Natural killer cell (primary cell): ENCODE measurements at regions not wholly inside any gene's neighbourhood (a gene's known extent, or its start where the extent isn't known, plus 50 kb on each side); places are given as distances from the start of the nearest gene placed in this dataset.
"Not testable (repeated sequence)": the region's sequence is repeated elsewhere in the genome, so short reads cannot be mapped to it uniquely, and the experiment has no call there.

ENCODE experiments used
- ATAC-seq, 3 donors: fragments of 150-1000 bp in 2 of 3; fragments of 200-7000 bp in 1 of 3; cut with Tn5 transposase; 1 replicate in 1 of 3; 2 replicates in 2 of 3; pipeline ENCODE4 v1.10.0; 2021; ENCODE audit warnings: mild to moderate bottlenecking in 2 of 3, moderate library complexity in 2 of 3
- DNase-seq, 2 donors: peaks; one replicate each; pipeline versions ENCODE4 v3.0.0 to v3.0.0-alpha.2; 2013 to 2021; ENCODE audit warnings: mixed read lengths in 1 of 2
- H3K27ac ChIP-seq: one replicate; pipeline ENCODE4 v1.5.1; 2013; ENCODE audit warnings: mild to moderate bottlenecking, low read length
- H3K27me3 ChIP-seq: one replicate; pipeline ENCODE4 v1.6.1; 2013; ENCODE audit warnings: low read length; ENCODE audit not compliant: control insufficient read depth, insufficient read depth
- H3K36me3 ChIP-seq: one replicate; pipeline ENCODE4 v1.6.1; 2013; ENCODE audit warnings: low read length; ENCODE audit not compliant: control insufficient read depth, insufficient read depth
- H3K4me1 ChIP-seq: one replicate; pipeline ENCODE4 v1.6.1; 2013; ENCODE audit warnings: low read length; ENCODE audit not compliant: control insufficient read depth, insufficient read depth
- H3K4me3 ChIP-seq: one replicate; pipeline ENCODE4 v1.5.1; 2013; ENCODE audit warnings: low read length
- H3K9me3 ChIP-seq: one replicate; pipeline ENCODE4 v1.6.1; 2013; ENCODE audit warnings: low read length; ENCODE audit not compliant: control insufficient read depth, insufficient read depth
- H3K27ac Mint-ChIP-seq, 2 donors: one replicate each; pipeline ENCODE4 v1.8.0; 2022; ENCODE audit warnings: mild to moderate bottlenecking in 2 of 2, mixed read lengths in 2 of 2, moderate library complexity in 1 of 2
- H3K27me3 Mint-ChIP-seq, 2 donors: one replicate each; pipeline ENCODE4 v1.8.0; 2022; ENCODE audit warnings: low read depth in 2 of 2, mixed read lengths in 2 of 2
- H3K36me3 Mint-ChIP-seq: one replicate; pipeline ENCODE4 v1.8.0; 2022; ENCODE audit warnings: mixed read lengths
- H3K4me1 Mint-ChIP-seq, 2 donors: one replicate each; pipeline ENCODE4 v1.8.0; 2022; ENCODE audit warnings: mixed read lengths in 2 of 2
- H3K4me3 Mint-ChIP-seq: one replicate; pipeline ENCODE4 v1.8.0; 2022; ENCODE audit warnings: mild to moderate bottlenecking, moderate library complexity, mixed read lengths
- H3K9me3 Mint-ChIP-seq, 2 donors: one replicate each; pipeline ENCODE4 v1.8.0; 2022; ENCODE audit warnings: mixed read lengths in 2 of 2
- WGBS: methylation state at CpG from one replicate; pipeline ENCODE4 v1.1.7; 2013; ENCODE audit warnings: missing lambda C conversion rate; ENCODE audit not compliant: insufficient coverage; 5-methylcytosine and 5-hydroxymethylcytosine counted together
- intact Hi-C: fragments of 100-400 bp; cut with micrococcal nuclease; formaldehyde crosslinking; loops from one replicate; pipeline ENCODE4 v1.14.2; 2022
- TF ChIP-seq, protein P1 (sequence below): fragments of 200-600 bp; IDR thresholded peaks from one replicate; pipeline ENCODE4 v1.8.0; 2022; ENCODE audit warnings: antibody characterized with exemption

DNA sequence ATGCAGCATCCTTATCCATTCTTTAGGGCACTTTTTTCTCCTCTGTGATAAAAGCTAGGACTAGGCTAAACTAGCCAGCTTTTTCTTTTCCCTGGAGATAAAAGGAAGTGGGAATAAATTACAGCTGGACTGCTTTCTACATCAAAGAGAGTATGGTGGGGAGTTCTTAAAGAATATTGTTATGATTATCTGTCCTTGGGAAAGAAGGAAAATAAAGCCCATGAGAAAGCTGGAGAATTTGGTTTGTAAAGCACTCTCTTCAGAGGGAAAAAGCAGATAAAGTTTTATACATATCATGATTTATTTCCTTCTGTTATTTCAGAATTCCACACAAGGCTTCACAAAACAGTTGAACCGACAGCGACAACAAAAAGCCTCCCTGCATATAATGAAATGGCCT is 923.0 kb downstream of the DIPK2A start:
- DNase-seq (no peak), ATAC-seq (no peak)
- intact Hi-C loops = no loop called here
- H3K4me3 ChIP-seq = no peak overlapping the region
- Mint-ChIP-seq H3K4me3 (no peak overlapping the region), H3K36me3 (no peaks in the 10 kb centered on the region), H3K27ac (no peak overlapping the region), H3K9me3 (peaks cover 7 to 21% of the 10 kb centered on the region in 2 donors), H3K4me1 (no peaks in the 10 kb centered on the region), H3K27me3 (no peaks in the 10 kb centered on the region)
- H3K27me3 ChIP-seq = no peaks in the 10 kb centered on the region
- no peak overlapping the region for H3K27ac ChIP-seq
- no peaks in the 10 kb centered on the region for H3K4me1 ChIP-seq
- H3K36me3 ChIP-seq = no peaks in the 10 kb centered on the region
- TF ChIP-seq, protein P1, sequence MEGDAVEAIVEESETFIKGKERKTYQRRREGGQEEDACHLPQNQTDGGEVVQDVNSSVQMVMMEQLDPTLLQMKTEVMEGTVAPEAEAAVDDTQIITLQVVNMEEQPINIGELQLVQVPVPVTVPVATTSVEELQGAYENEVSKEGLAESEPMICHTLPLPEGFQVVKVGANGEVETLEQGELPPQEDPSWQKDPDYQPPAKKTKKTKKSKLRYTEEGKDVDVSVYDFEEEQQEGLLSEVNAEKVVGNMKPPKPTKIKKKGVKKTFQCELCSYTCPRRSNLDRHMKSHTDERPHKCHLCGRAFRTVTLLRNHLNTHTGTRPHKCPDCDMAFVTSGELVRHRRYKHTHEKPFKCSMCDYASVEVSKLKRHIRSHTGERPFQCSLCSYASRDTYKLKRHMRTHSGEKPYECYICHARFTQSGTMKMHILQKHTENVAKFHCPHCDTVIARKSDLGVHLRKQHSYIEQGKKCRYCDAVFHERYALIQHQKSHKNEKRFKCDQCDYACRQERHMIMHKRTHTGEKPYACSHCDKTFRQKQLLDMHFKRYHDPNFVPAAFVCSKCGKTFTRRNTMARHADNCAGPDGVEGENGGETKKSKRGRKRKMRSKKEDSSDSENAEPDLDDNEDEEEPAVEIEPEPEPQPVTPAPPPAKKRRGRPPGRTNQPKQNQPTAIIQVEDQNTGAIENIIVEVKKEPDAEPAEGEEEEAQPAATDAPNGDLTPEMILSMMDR = no peak
- 100% methylated on average over 2 of the region's 2 CpGs for WGBS
- H3K9me3 ChIP-seq = no peaks in the 10 kb centered on the region

DNA sequence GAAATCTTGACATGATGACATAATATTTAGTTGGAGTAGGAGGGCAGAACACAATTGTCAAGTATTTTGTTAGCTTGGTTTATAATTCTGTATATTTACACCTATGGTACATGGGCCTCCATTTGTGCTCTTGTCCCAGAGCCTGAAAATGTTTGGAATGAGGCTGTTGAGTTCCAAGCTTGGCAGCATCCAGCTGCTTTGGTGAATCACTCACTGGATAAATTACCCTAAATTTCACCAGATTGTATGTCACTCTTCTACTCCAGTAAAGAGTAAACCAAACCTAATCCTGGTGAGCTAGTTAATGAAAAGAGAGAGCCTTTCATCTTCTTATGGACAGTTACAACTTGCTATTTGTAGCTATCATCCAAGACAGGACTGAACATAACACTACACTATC is 928.7 kb downstream of the DIPK2A start:
- intact Hi-C loops = no loop called here
- H3K9me3 ChIP-seq = peaks cover 3% of the 10 kb centered on the region
- DNase-seq = no peak
- no peak overlapping the region for H3K4me3 ChIP-seq
- TF ChIP-seq, protein P1 = no peak
- no peaks in the 10 kb centered on the region for H3K36me3 ChIP-seq
- no peaks in the 10 kb centered on the region for H3K27me3 Mint-ChIP-seq
- no peaks in the 10 kb centered on the region for H3K4me1 Mint-ChIP-seq
- ATAC-seq = no peak
- H3K27me3 ChIP-seq = no peaks in the 10 kb centered on the region
- H3K27ac Mint-ChIP-seq = no peak overlapping the region
- H3K36me3 Mint-ChIP-seq = no peaks in the 10 kb centered on the region
- H3K4me1 ChIP-seq = no peaks in the 10 kb centered on the region
- H3K27ac ChIP-seq = no peak overlapping the region
- H3K4me3 Mint-ChIP-seq = no peak overlapping the region
- H3K9me3 Mint-ChIP-seq = peaks cover 16 to 23% of the 10 kb centered on the region in 2 donors

DNA sequence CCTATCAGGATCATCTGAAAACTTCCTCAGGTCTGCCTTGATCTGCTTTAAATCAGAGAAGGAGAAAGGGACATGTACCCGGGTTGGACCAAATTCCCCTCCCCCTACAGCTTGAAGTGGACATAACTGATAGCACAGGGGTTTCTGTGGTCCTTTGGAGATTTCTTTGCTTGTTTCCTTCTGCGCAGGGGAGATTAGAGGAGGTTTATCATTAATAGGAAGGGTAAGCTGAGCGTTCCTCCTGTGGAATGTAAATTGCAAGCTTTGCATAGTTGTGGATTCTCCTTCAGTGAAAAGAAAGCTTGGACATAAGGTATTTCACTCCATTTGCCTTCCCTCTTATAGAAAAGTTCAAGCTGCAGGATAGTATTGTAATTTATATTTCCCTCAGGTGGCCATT is 936.0 kb downstream of the DIPK2A start:
- H3K27me3 Mint-ChIP-seq, H3K27me3 ChIP-seq, H3K4me3 Mint-ChIP-seq, H3K4me1 Mint-ChIP-seq, H3K27ac ChIP-seq, DNase-seq, intact Hi-C loops, H3K4me3 ChIP-seq, ATAC-seq, H3K36me3 ChIP-seq, H3K36me3 Mint-ChIP-seq, H3K27ac Mint-ChIP-seq, H3K4me1 ChIP-seq: not testable (repeated sequence)
- H3K9me3 ChIP-seq = peaks cover 14% of the 10 kb centered on the region
- peaks cover 15 to 18% of the 10 kb centered on the region in 2 donors for H3K9me3 Mint-ChIP-seq
- 92% methylated on average over 2 of the region's 3 CpGs for WGBS

DNA sequence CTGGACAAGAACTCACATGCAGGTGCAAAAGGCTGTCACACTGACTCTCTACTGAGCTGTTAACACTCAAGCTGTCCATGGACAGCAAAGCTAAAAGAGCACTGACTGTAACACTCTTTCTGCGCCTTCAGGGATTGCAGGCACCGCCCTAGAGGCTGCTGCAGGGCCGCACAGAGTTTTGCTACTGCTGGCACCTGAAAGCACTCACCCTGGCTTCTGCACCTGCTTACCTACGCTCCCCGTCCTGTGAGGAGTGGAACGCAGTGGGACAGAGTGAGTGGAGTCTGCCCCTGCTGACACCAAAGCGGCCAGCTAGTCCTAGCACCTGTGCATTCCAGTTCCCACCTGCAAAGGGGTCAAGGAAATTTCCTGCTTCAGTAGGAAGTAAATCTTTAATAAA is 941.3 kb downstream of the DIPK2A start:
- DNase-seq = no peak
- WGBS = 89% methylated on average over 7 of the region's 7 CpGs
- H3K27me3 Mint-ChIP-seq = no peaks in the 10 kb centered on the region

More for the DNA sequence above, 941.3 kb downstream of the DIPK2A start:
- no peak overlapping the region for H3K27ac Mint-ChIP-seq
- intact Hi-C loops = no loop called here
- peaks cover 7% of the 10 kb centered on the region for H3K9me3 ChIP-seq
- H3K36me3 ChIP-seq = no peaks in the 10 kb centered on the region
- TF ChIP-seq, protein P1 = no peak
- H3K36me3 Mint-ChIP-seq = no peaks in the 10 kb centered on the region
- no peak overlapping the region for H3K27ac ChIP-seq
- no peak overlapping the region for H3K4me3 ChIP-seq
- H3K27me3 ChIP-seq = no peaks in the 10 kb centered on the region
- H3K4me3 Mint-ChIP-seq = no peak overlapping the region
- H3K4me1 Mint-ChIP-seq = no peaks in the 10 kb centered on the region
- ATAC-seq = no peak
- H3K9me3 Mint-ChIP-seq = peaks cover 8 to 11% of the 10 kb centered on the region in 2 donors
- no peaks in the 10 kb centered on the region for H3K4me1 ChIP-seq
